LHCN-M2 (cell line): ENCODE measurements at regions not wholly inside any gene's neighbourhood (a gene's known extent, or its start where the extent isn't known, plus 50 kb on each side); places are given as distances from the start of the nearest gene placed in this dataset.

ENCODE experiments used
- DNase-seq: peaks from one replicate; pipeline ENCODE4 v3.0.0-alpha.2; 2012; ENCODE audit warnings: low read depth

- DNase-seq: no peak
These were observed 74.7 kb downstream of the SDC1 start for GRCh38 chr2:20150110-20150706.

GRCh38 chr2:20149703-20150030 is 75.3 kb downstream of the SDC1 start:
- no peak for DNase-seq

- peak; percentile 97 for DNase-seq
These were observed 75.8 kb downstream of the SDC1 start for GRCh38 chr2:20148923-20149702.

- no peak for DNase-seq
These were observed 76.5 kb downstream of the SDC1 start for GRCh38 chr2:20148426-20148922.

- no peak for DNase-seq
These were observed 77.6 kb downstream of the SDC1 start for GRCh38 chr2:20147351-20147750.

GRCh38 chr2:20146401-20146800 is 78.5 kb downstream of the SDC1 start:
- DNase-seq: no peak

GRCh38 chr2:20145497-20146193 is 79.3 kb downstream of the SDC1 start:
- no peak for DNase-seq

- DNase-seq: no peak
These were observed 80.1 kb downstream of the SDC1 start for GRCh38 chr2:20144861-20145260.

GRCh38 chr2:20144196-20144595 is 80.7 kb downstream of the SDC1 start:
- no peak for DNase-seq

- DNase-seq: no peak
These were observed 81.7 kb downstream of the SDC1 start for GRCh38 chr2:20143263-20143662.

- DNase-seq: no peak
These were observed 83.1 kb downstream of the SDC1 start for GRCh38 chr2:20141806-20142205.

GRCh38 chr2:20141056-20141762 is 83.7 kb downstream of the SDC1 start:
- DNase-seq: peak; percentile 96

GRCh38 chr2:20140321-20141055 is 84.4 kb downstream of the SDC1 start:
- DNase-seq: no peak

GRCh38 chr2:20139407-20140172 is 85.3 kb downstream of the SDC1 start:
- no peak for DNase-seq

- no peak for DNase-seq
These were observed 86.2 kb downstream of the SDC1 start for GRCh38 chr2:20138696-20139095.

GRCh38 chr2:20137884-20138283 is 86.5 kb upstream of the LAPTM4A start:
- DNase-seq: no peak

GRCh38 chr2:20137131-20137571 is 85.7 kb upstream of the LAPTM4A start:
- no peak for DNase-seq

GRCh38 chr2:20136149-20136548 is 84.7 kb upstream of the LAPTM4A start:
- no peak for DNase-seq

GRCh38 chr2:20135631-20136050 is 84.2 kb upstream of the LAPTM4A start:
- peak; percentile 72 for DNase-seq

GRCh38 chr2:20132990-20133535 is 81.6 kb upstream of the LAPTM4A start:
- no peak for DNase-seq
